NCI-H2227 (cell line): ENCODE measurements at regions not wholly inside any gene's neighbourhood (a gene's known extent, or its start where the extent isn't known, plus 50 kb on each side); places are given as distances from the start of the nearest gene placed in this dataset.

Experiments used
- DNase-seq: peaks from one replicate; lab custom pipeline; 2025; ENCODE audit not compliant: unreplicated experiment; lab: John Stamatoyannopoulos, UW

DNA sequence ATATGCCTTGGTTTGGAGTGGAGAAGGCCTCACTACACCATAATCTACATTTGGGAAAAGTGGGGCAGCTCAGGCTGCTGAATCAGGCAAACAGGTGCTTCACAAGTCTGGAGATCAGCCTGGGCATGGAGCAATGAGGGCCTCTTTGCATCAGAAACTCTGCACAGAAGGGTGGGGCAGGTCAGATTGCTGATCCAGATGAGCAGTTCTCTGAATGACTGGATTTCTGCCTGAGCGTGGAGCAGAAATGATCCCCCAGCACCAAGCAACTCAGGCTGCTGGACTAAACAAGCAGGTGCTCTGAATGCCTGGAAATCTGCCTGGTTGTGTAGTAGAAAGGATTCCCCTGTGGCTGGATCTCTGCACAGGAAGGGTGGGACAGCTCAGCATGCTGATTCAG lies 605.3 kb upstream of the ZNF804A start:
- DNase-seq, result no peak

DNA sequence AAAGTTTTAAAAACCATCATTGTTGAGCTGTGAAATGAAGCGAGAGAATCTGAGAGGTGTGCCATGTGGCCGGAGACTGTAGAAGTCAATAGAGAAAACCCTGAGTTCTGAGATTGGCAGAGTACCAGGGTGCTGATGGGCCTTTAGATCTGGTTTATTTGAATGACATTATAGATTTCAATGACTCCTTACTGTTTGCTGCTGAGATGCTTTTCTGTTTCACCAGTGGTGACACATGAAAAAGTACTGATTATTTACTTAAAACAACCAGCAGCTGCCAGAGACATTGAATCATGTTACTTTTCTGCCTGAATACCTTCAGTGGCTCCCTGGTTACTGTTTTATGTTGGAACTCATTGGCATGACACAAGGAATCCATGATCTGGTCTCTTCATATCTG lies 602.7 kb upstream of the ZNF804A start:
- no peak for DNase-seq

DNA sequence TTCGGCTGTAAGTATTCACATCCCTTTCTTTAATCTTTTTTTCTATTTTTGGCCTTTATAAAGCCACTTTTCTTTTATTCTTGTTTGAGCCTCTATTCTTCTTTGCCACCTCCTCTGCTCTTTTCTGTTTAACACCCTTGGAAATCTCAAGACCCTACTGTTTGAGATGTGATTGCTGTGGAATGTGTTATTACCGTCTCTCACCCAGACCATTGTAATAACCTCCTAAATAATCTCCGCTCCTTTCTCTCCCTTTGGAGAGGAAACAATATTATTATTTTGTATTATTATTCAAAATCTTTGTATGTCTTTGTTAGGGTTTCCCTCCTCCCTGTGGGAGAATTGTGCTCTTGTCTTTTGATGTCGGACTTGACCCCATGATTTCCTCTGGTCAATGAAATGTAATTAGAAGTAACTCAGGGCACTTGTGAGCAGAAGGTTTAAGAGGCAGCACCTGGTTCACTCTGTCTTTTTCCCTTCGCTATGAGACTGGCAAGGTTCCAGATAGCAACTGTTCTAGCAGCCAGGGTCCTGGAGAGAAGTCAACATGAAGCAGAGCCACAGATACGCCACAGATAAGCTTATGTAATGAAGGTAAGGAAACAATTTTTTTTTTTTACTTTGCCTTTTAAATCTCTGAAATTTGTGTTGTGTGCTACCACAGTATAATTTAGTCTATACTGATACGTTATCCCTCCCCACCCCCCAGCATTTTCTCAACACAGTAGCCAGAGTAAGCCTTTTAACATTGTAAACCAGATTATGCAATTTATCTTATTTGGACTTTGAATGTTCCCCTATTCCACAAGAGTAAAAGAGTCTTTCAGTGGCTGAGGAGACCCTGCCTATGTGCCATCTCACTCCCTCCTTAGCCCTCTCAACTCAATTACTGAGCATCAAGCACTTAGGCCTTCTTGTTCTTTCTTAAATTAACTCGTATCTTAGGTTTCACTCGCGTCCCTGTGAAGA lies 601.2 kb upstream of the ZNF804A start:
- peak; percentile 88 for DNase-seq

- DNase-seq, result no peak
Measured at GRCh38 chr2:183998041-183998796, 600.1 kb upstream of the ZNF804A start.

DNA sequence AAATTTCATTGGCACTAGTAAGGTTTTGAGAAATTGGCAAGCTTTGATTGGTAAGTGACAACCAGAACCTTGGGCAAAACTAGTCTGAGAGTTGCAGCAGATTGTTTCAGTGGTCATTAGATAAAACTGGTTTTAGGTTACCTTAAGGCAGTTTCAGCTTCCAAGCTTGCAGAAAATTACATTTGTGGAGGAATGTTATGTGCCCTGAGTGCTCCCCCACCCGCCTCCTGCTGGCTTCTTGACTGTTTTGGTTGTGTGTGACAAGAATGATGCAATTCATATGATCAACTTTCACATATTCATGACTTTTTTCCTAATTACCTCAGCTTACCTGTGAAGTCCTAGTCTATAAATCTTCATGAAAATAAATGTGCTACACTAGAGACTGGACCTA lies 599.5 kb upstream of the ZNF804A start:
- DNase-seq, result no peak

GRCh38 chr2:184004289-184004947 lies 593.9 kb upstream of the ZNF804A start:
- DNase-seq, result no peak

DNA sequence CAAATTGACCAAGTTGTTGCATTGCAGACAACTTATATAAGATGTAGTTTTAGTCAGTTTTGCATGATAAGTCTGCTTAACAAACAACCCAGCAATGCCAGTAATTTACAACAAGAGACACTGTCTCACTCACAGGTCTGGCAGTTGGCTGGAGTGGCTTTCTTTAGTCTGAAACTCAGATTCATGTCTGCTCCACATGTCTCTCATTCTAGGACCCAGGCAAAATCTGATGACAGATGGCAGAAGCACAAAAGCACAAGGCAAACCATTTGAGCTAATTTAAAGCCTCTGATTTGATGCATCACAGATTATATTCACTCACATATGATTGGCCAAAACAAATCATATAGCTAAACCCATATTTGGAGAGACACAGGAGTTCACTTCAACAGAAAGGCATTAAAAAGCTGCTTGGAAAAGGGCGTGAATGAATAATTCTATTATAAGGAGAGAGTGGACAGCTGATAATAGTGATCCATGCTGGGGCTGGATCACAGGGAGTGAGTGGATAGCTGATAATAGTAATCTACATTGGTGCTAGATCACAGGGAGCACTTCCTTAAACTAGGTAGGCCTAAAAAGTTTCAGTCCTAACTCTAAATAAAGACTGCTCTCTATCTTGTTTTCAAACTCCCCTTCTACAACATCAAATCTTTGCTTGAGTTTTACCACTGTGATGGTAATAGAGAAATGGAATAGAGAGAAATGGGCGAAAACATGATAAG lies 593.2 kb upstream of the ZNF804A start:
- DNase-seq, result peak; percentile 11

DNA sequence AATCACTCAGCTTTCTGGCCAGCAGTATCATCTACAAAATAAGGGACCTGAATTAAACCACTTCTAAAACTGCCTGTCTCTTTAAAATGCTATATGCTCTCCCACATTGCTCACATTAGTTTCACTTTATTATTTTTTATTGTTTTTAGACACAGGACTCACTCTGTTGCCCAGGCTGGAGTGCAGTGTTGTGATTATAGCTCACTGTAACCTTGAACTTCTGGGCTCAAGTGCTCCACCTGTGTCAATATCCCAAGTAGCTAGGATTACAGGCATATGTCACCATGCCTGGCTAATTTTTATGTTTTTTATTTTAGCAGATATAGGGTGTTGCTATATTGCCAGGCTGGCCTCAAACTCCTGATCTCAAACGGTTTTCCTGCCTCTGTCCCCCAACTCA lies 591.3 kb upstream of the ZNF804A start:
- peak; percentile 27 for DNase-seq

- DNase-seq, result no peak
Measured at GRCh38 chr2:184026961-184027360, 571.4 kb upstream of the ZNF804A start.

DNA sequence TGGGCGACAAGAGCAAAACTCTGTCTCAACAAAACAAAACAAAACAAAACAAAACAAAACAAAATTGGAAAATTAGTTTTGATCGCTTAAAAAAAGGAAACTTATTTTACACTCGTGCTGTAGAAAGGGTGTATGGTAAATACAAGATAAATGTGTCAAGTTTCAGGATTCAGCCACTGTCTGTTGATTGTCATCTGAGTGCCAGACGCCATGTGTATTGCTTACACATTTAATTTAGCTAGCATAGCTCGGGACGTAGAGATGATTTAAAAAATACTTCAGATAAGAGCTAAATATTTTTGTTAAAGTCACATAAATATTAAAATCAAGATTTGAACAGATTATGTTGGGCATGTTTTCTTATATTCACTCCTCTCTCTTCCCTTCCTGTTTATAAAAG lies 568.1 kb upstream of the ZNF804A start:
- no peak for DNase-seq

GRCh38 chr2:184030989-184031388 lies 567.3 kb upstream of the ZNF804A start:
- DNase-seq, result no peak

DNA sequence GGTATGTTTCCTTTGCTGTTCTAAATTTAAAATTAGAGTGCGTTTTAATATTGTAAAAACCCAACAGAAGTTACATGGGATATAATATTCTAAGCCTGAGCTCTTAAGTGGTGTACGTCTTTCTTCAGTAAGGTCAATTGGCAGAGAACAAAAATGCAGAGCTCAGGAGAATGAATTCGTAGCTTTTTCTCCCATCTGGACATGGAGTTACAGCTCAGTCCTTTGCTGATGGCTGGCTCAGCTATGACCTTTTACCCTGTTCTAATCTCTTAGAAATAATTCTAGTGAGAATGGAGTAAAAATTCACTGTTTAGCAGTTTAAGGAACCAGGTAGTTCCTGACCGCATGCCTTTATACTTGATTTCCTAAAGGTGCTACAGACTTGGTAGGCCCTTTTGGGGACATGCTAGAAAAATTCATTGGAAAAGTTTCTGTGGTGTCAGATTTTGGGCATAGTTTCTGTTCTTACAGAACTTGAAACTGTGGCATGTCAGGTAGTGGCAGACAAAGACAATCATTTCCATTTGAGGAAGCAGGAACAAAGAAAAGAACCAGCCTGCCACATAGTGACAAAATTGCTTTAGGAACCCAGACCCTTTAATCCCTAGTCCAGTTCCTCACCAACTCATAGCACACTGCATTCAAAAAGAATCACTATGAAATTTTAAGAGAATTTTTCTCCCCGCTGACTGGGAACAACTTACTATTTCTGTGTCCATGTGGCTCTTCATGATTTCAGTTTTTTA lies 566.8 kb upstream of the ZNF804A start:
- no peak for DNase-seq

DNA sequence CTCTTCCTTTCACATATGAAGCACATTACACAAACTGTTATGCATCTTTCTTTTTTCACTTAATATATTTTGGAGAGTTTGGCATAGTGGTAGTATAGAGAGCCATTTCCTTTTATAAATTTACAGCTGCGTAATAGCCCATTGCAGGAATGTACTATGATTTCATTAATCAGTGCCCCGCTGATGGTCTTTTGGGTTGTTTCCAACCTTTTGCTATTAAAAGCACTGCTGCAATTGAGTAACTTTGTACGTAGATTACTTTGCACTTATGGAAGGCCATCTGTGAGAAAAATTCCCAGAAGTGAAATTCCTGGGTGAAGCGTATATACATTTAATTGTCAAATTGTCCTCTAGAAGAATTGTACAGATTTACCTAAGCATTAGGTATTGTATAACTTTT lies 565.3 kb upstream of the ZNF804A start:
- no peak for DNase-seq

GRCh38 chr2:184037273-184037672 lies 561.1 kb upstream of the ZNF804A start:
- DNase-seq, result no peak

DNA sequence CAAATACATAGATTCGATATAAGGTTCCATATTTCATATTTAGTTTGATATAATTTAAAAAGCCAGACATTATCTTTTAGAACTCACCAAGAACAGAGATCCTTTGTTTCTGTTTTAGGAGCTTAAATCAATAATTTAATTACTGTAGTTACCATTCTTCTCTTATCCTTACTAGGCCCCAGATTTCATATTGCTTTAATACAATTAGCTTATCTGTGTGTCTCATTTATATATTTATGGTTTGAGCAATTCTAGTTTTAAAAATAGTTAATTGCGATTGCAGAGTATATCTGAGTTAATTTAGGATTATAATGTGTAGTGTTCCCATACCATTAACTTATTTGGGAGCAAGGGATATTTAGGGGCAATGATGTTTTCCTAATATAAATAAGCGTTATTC lies 558.8 kb upstream of the ZNF804A start:
- no peak for DNase-seq

DNA sequence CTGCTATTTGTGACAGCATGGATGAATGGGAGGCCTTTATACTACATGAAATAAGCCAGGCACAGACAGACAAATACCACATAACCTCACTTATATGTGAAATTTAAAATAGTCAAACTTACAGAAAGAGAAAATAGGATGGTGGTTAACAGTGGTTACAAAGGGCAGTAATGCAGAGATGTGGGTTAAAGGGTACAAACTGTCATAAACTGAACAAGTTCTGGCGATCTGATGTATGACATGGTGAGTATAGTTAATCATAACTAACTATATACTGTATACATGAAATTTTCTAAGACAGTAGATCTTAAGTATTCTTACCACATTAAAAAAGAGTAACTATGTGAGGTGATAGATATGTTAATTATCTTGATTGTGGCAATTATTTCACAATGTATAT lies 558.1 kb upstream of the ZNF804A start:
- no peak for DNase-seq

DNA sequence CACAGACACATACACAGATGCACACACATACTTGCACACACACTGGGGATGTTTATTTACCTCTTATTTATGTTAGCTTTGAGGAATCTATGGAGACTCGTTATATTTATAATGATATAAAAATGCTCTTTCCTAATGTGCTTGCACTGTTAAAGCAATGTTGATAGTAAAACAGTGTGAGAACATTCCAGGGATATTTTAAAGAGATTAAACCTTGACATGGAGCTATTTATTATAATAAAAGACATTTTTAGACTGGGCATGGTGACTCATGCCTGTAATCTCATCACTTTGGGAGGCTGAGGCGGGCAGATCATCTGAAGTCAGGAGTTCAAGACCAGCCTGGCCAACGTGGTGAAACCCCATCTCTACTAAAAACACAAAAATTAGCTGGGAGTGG lies 557.3 kb upstream of the ZNF804A start:
- DNase-seq, result no peak

GRCh38 chr2:184041777-184042176 lies 556.6 kb upstream of the ZNF804A start:
- no peak for DNase-seq

- no peak for DNase-seq
Measured at GRCh38 chr2:184047536-184047935, 550.8 kb upstream of the ZNF804A start.

DNA sequence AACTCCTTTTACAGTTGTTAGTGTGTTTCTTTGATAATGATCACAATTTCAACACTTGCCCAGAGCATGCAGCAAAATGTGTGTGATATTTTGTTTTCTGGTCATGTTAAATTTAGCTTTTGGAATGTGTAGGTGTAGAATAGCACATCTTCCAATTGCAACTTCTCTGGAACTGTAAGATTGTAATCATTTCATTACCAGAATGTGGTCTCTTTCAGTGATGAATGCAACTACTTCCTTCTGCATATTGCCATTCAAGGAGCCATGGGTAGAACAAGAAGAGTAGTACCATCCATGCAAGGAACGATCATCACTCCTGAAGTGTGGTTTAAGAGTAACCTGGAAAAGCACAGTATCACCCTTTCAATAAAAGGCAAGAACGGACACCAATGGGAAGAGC lies 548.8 kb upstream of the ZNF804A start:
- no peak for DNase-seq
